ENCODE measurements at regions not wholly inside any gene's neighbourhood (a gene's known extent, or its start where the extent isn't known, plus 50 kb on each side); places are given as distances from the start of the nearest gene placed in this dataset.

DNA sequence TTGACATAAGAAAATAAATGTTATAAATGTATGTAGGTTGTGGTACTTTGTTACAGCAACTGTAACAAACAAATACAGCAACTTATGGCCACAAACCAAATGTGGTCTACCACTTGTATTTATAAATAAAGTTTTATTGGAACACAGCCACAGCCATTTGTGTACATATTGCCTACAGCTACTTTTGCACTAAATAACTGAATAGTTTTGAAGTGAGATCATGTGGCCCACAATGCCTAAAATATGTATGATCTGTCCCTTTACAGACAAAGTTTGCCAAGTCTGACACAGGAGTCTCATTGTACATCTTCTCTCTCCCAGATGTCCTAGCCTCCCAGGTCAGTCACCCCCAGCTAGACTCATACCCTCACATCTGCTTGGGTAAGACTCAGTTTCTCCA lies 283.6 kb upstream of the PRDM9 start:
- H3K4me1 Mint-ChIP-seq = peaks cover 5 to 7% of the 10 kb centered on the region in 2 experiments

More for the DNA sequence above, 283.6 kb upstream of the PRDM9 start:
- Histone ChIP-seq H3K56ac (ENCODE audit: insufficient read length, low read depth, low read length) (no peak overlapping the region), H3K79me1 (ENCODE audit: insufficient read depth, low read depth, low read length, poor library complexity, severe bottlenecking) (no peaks in the 10 kb centered on the region), H3K27ac (ENCODE audit: insufficient read length, low read depth, low read length) (no peak overlapping the region), H2BK15ac (ENCODE audit: low read depth, low read length) (no peak overlapping the region), H3K4ac (ENCODE audit: low read depth, low read length) (no peak overlapping the region), H3K79me2 (ENCODE audit: insufficient read depth, low read length) (no peaks in the 10 kb centered on the region), H3K18ac (ENCODE audit: insufficient read length, low read depth, low read length) (no peak overlapping the region), H3K23me2 (ENCODE audit: insufficient read length, low read depth, low read length, poor library complexity, severe bottlenecking) (no peaks in the 10 kb centered on the region), H3K14ac (ENCODE audit: insufficient read depth, low read length) (no peak overlapping the region), H3K4me2 (ENCODE audit: insufficient read depth, insufficient read length, low read length) (no peak overlapping the region), H3T11ph (ENCODE audit: low read length) (no peak overlapping the region), H2AK5ac (ENCODE audit: insufficient read length, low read length) (no peak overlapping the region), H2AFZ (ENCODE audit: low read length) (no peak overlapping the region), H3K9me3 (ENCODE audit: control insufficient read depth, low read depth, low read length) (no peaks in the 10 kb centered on the region), H2BK20ac (ENCODE audit: low read depth, low read length, poor library complexity, severe bottlenecking) (no peak overlapping the region), H3K4me1 (ENCODE audit: insufficient read depth, low read length) (no peaks in the 10 kb centered on the region), H4K20me1 (ENCODE audit: control insufficient read depth, insufficient read depth, insufficient read length) (no peaks in the 10 kb centered on the region), H3K27me3 (ENCODE audit: insufficient read depth, low read length) (no peaks in the 10 kb centered on the region), H2BK5ac (ENCODE audit: insufficient read length, low read length) (no peak overlapping the region), H4K8ac (replicated peaks; ENCODE audit: insufficient read length, low read depth, low read length) (no peak overlapping the region), H3K23ac (ENCODE audit: insufficient read length, low read depth, low read length) (no peak overlapping the region), H4K91ac (ENCODE audit: insufficient read length, low read depth, low read length) (no peak overlapping the region), H2BK120ac (ENCODE audit: low read depth, low read length, poor library complexity, severe bottlenecking) (no peak overlapping the region), H3K9ac (ENCODE audit: extremely low read depth, insufficient read length, low read length) (no peak overlapping the region), H2BK12ac (ENCODE audit: insufficient read length, low read depth, low read length) (no peak overlapping the region), H4K5ac (ENCODE audit: insufficient read length, low read depth, low read length) (no peak overlapping the region)
- no peak for DNase-seq
- no peaks in the 10 kb centered on the region; a peak in 2 of 7 replicates for H3K36me3 Mint-ChIP-seq (ENCODE audit: insufficient read depth in 1 of 3, low read depth in 3 of 3)
- H3K27me3 Mint-ChIP-seq (ENCODE audit: low read depth) = no peaks in the 10 kb centered on the region
- no peak overlapping the region for H3K4me3 Mint-ChIP-seq
- TF ChIP-seq, protein P1, sequence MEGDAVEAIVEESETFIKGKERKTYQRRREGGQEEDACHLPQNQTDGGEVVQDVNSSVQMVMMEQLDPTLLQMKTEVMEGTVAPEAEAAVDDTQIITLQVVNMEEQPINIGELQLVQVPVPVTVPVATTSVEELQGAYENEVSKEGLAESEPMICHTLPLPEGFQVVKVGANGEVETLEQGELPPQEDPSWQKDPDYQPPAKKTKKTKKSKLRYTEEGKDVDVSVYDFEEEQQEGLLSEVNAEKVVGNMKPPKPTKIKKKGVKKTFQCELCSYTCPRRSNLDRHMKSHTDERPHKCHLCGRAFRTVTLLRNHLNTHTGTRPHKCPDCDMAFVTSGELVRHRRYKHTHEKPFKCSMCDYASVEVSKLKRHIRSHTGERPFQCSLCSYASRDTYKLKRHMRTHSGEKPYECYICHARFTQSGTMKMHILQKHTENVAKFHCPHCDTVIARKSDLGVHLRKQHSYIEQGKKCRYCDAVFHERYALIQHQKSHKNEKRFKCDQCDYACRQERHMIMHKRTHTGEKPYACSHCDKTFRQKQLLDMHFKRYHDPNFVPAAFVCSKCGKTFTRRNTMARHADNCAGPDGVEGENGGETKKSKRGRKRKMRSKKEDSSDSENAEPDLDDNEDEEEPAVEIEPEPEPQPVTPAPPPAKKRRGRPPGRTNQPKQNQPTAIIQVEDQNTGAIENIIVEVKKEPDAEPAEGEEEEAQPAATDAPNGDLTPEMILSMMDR (conservative IDR thresholded peaks at IDR 0.05) = no peak
- H3K27ac Mint-ChIP-seq = no peak overlapping the region
- H3K9me3 Mint-ChIP-seq = peaks cover 0 to 2% of the 10 kb centered on the region in 2 experiments; a peak in 2 of 5 replicates

Data from H9 (cell line).